C4-2B (cell line): ENCODE measurements at regions not wholly inside any gene's neighbourhood (a gene's known extent, or its start where the extent isn't known, plus 50 kb on each side); places are given as distances from the start of the nearest gene placed in this dataset.

ENCODE experiments used
- H3K27ac ChIP-seq: fragments of 450-650 bp; 2 replicates; pipeline ENCODE4 v1.5.1; 2017
- CTCF ChIP-seq: fragments of 450-650 bp; conservative IDR thresholded peaks from 2 replicates; pipeline ENCODE4 v1.5.1; 2017; ENCODE audit warnings: mild to moderate bottlenecking
- ZFX ChIP-seq: fragments of 450-650 bp; IDR thresholded peaks from 2 replicates; pipeline ENCODE4 v1.6.1; 2017

GRCh38 chr7:10401793-10402192 lies 571.9 kb upstream of the PHF14 start:
- no peak overlapping the region for H3K27ac ChIP-seq
- TF ChIP-seq CTCF = no peak
- TF ChIP-seq ZFX = no peak

- TF ChIP-seq CTCF (peak; percentile 83), ZFX (no peak)
Measured at GRCh38 chr7:10412422-10413019, 561.2 kb upstream of the PHF14 start.

GRCh38 chr7:10418985-10419384 lies 554.7 kb upstream of the PHF14 start:
- no peak overlapping the region for H3K27ac ChIP-seq
- no peak for TF ChIP-seq ZFX
- TF ChIP-seq CTCF = no peak

More at GRCh38 chr7:10412422-10413019, 561.2 kb upstream of the PHF14 start:
- no peak overlapping the region for H3K27ac ChIP-seq

- TF ChIP-seq CTCF (no peak), ZFX (no peak)
- no peak overlapping the region for H3K27ac ChIP-seq
Measured at GRCh38 chr7:10429031-10429430, 544.6 kb upstream of the PHF14 start.

- H3K27ac ChIP-seq = no peak overlapping the region
Measured at GRCh38 chr7:10429511-10429910, 544.2 kb upstream of the PHF14 start.

GRCh38 chr7:10436302-10436701 lies 537.4 kb upstream of the PHF14 start:
- no peak overlapping the region for H3K27ac ChIP-seq
- TF ChIP-seq ZFX (no peak), CTCF (no peak)

More at GRCh38 chr7:10429511-10429910, 544.2 kb upstream of the PHF14 start:
- TF ChIP-seq ZFX (no peak), CTCF (no peak)

GRCh38 chr7:10439027-10439426 lies 534.6 kb upstream of the PHF14 start:
- no peak for TF ChIP-seq CTCF
- TF ChIP-seq ZFX = no peak
- no peak overlapping the region for H3K27ac ChIP-seq
